KOPT-K1 (cell line): ENCODE measurements at regions not wholly inside any gene's neighbourhood (a gene's known extent, or its start where the extent isn't known, plus 50 kb on each side); places are given as distances from the start of the nearest gene placed in this dataset.

Source experiments
- H3K27ac ChIP-seq: fragments of 200-600 bp; sonication (generic); 2 replicates; pipeline ENCODE4 v1.5.1; 2016; ENCODE audit warnings: antibody characterized with exemption, mild to moderate bottlenecking, low read depth, low read length; ENCODE audit not compliant: poor library complexity, severe bottlenecking
- H3K36me3 ChIP-seq: fragments of 200-600 bp; sonication (generic); 2 replicates; pipeline ENCODE4 v1.5.1; 2017; ENCODE audit warnings: antibody characterized with exemption, mild to moderate bottlenecking, low read length, moderate library complexity; ENCODE audit not compliant: insufficient read depth
- H3K9me3 ChIP-seq: fragments of 200-600 bp; sonication (generic); 2 replicates; pipeline ENCODE4 v1.5.1; 2017; ENCODE audit warnings: antibody characterized with exemption, low read length, mild to moderate bottlenecking; ENCODE audit not compliant: insufficient read depth, poor library complexity, severe bottlenecking

- Histone ChIP-seq H3K36me3 (no peaks in the 10 kb centered on the region), H3K9me3 (no peaks in the 10 kb centered on the region), H3K27ac (no peak overlapping the region)
Measured at GRCh38 chr9:22307013-22307711, 139.5 kb upstream of the DMRTA1 start.

GRCh38 chr9:22308177-22308576, 138.4 kb upstream of the DMRTA1 start:
- H3K36me3 ChIP-seq, result no peaks in the 10 kb centered on the region
- H3K9me3 ChIP-seq, result no peaks in the 10 kb centered on the region
- no peak overlapping the region for H3K27ac ChIP-seq

GRCh38 chr9:22316645-22317044, 130.0 kb upstream of the DMRTA1 start:
- peaks cover 25% of the 10 kb centered on the region for H3K9me3 ChIP-seq
- H3K36me3 ChIP-seq, result no peaks in the 10 kb centered on the region
- no peak overlapping the region for H3K27ac ChIP-seq

GRCh38 chr9:22331533-22331932, 115.1 kb upstream of the DMRTA1 start:
- Histone ChIP-seq H3K9me3 (no peaks in the 10 kb centered on the region), H3K36me3 (no peaks in the 10 kb centered on the region), H3K27ac (no peak overlapping the region)

GRCh38 chr9:22332202-22332601, 114.4 kb upstream of the DMRTA1 start:
- no peaks in the 10 kb centered on the region for H3K36me3 ChIP-seq
- no peak overlapping the region for H3K27ac ChIP-seq
- H3K9me3 ChIP-seq, result no peaks in the 10 kb centered on the region

GRCh38 chr9:22337261-22337660, 109.4 kb upstream of the DMRTA1 start:
- Histone ChIP-seq H3K9me3 (no peaks in the 10 kb centered on the region), H3K36me3 (no peaks in the 10 kb centered on the region), H3K27ac (no peak overlapping the region)

GRCh38 chr9:22342491-22343217, 104.0 kb upstream of the DMRTA1 start:
- Histone ChIP-seq H3K9me3 (no peaks in the 10 kb centered on the region), H3K36me3 (no peaks in the 10 kb centered on the region)

GRCh38 chr9:22343218-22343611, 103.4 kb upstream of the DMRTA1 start:
- H3K27ac ChIP-seq, result no peak overlapping the region
- no peaks in the 10 kb centered on the region for H3K9me3 ChIP-seq
- no peaks in the 10 kb centered on the region for H3K36me3 ChIP-seq

More at GRCh38 chr9:22342491-22343217, 104.0 kb upstream of the DMRTA1 start:
- H3K27ac ChIP-seq, result no peak overlapping the region

- H3K27ac ChIP-seq, result no peak overlapping the region
Measured at GRCh38 chr9:22354699-22355384, 91.8 kb upstream of the DMRTA1 start.

GRCh38 chr9:22356985-22357384, 89.6 kb upstream of the DMRTA1 start:
- Histone ChIP-seq H3K27ac (no peak overlapping the region), H3K36me3 (no peaks in the 10 kb centered on the region), H3K9me3 (no peaks in the 10 kb centered on the region)

More at GRCh38 chr9:22354699-22355384, 91.8 kb upstream of the DMRTA1 start:
- no peaks in the 10 kb centered on the region for H3K9me3 ChIP-seq
- no peaks in the 10 kb centered on the region for H3K36me3 ChIP-seq

- Histone ChIP-seq H3K27ac (no peak overlapping the region), H3K9me3 (no peaks in the 10 kb centered on the region), H3K36me3 (no peaks in the 10 kb centered on the region)
Measured at GRCh38 chr9:22363421-22363887, 83.2 kb upstream of the DMRTA1 start.

- no peaks in the 10 kb centered on the region for H3K9me3 ChIP-seq
- no peaks in the 10 kb centered on the region for H3K36me3 ChIP-seq
- H3K27ac ChIP-seq, result no peak overlapping the region
Measured at GRCh38 chr9:22373636-22374035, 73.0 kb upstream of the DMRTA1 start.

- Histone ChIP-seq H3K36me3 (no peaks in the 10 kb centered on the region), H3K9me3 (no peaks in the 10 kb centered on the region), H3K27ac (no peak overlapping the region)
Measured at GRCh38 chr9:22374051-22374450, 72.6 kb upstream of the DMRTA1 start.

- Histone ChIP-seq H3K27ac (no peak overlapping the region), H3K9me3 (no peaks in the 10 kb centered on the region)
Measured at GRCh38 chr9:22379272-22379671, 67.4 kb upstream of the DMRTA1 start.

GRCh38 chr9:22381170-22381569, 65.5 kb upstream of the DMRTA1 start:
- Histone ChIP-seq H3K36me3 (no peaks in the 10 kb centered on the region), H3K9me3 (no peaks in the 10 kb centered on the region), H3K27ac (no peak overlapping the region)

More at GRCh38 chr9:22379272-22379671, 67.4 kb upstream of the DMRTA1 start:
- no peaks in the 10 kb centered on the region for H3K36me3 ChIP-seq
